ENCODE measurements at regions not wholly inside any gene's neighbourhood (a gene's known extent, or its start where the extent isn't known, plus 50 kb on each side); places are given as distances from the start of the nearest gene placed in this dataset.

- no peak for DNase-seq (ENCODE audit: low read depth)
- no peak overlapping the region for H3K4me3 ChIP-seq (ENCODE audit: low read depth, low read length)
- TF ChIP-seq, protein P1, sequence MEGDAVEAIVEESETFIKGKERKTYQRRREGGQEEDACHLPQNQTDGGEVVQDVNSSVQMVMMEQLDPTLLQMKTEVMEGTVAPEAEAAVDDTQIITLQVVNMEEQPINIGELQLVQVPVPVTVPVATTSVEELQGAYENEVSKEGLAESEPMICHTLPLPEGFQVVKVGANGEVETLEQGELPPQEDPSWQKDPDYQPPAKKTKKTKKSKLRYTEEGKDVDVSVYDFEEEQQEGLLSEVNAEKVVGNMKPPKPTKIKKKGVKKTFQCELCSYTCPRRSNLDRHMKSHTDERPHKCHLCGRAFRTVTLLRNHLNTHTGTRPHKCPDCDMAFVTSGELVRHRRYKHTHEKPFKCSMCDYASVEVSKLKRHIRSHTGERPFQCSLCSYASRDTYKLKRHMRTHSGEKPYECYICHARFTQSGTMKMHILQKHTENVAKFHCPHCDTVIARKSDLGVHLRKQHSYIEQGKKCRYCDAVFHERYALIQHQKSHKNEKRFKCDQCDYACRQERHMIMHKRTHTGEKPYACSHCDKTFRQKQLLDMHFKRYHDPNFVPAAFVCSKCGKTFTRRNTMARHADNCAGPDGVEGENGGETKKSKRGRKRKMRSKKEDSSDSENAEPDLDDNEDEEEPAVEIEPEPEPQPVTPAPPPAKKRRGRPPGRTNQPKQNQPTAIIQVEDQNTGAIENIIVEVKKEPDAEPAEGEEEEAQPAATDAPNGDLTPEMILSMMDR (conservative IDR thresholded peaks at IDR 0.05; ENCODE audit: low read depth, low read length), result no peak
These were observed 265.7 kb downstream of the MTRR start for GRCh38 chr5:8134609-8135008.

DNA sequence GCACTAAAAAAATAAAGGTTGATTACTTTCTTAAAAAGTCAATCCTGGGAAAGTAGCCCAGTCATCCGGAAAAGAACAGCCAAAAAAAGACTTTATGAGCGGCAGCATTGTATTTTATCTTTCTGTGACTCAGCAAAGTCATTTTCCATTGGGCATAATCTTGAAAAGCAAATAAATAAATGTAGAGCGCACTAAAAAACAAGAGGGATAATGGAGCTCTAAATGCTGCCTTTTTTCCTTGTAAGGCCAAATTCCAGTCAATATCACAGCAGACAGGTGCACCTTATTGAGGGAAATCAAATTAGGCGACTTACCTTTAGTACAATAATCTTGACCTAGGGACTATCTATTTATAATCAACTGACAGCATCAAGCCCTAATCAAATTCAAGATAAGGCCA lies 266.8 kb downstream of the MTRR start:
- no peak overlapping the region for H3K4me3 ChIP-seq (ENCODE audit: low read depth, low read length)
- no peak for DNase-seq (ENCODE audit: low read depth)
- TF ChIP-seq, protein P1 (conservative IDR thresholded peaks at IDR 0.05; ENCODE audit: low read depth, low read length), result no peak

GRCh38 chr5:8136271-8136670 lies 267.3 kb downstream of the MTRR start:
- no peak for DNase-seq (ENCODE audit: low read depth)
- TF ChIP-seq, protein P1 (conservative IDR thresholded peaks at IDR 0.05; ENCODE audit: low read depth, low read length), result no peak
- no peak overlapping the region for H3K4me3 ChIP-seq (ENCODE audit: low read depth, low read length)

GRCh38 chr5:8137941-8138550 lies 269.1 kb downstream of the MTRR start:
- DNase-seq (ENCODE audit: low read depth), result no peak
- TF ChIP-seq, protein P1 (conservative IDR thresholded peaks at IDR 0.05; ENCODE audit: low read depth, low read length), result no peak
- no peak overlapping the region for H3K4me3 ChIP-seq (ENCODE audit: low read depth, low read length)

DNA sequence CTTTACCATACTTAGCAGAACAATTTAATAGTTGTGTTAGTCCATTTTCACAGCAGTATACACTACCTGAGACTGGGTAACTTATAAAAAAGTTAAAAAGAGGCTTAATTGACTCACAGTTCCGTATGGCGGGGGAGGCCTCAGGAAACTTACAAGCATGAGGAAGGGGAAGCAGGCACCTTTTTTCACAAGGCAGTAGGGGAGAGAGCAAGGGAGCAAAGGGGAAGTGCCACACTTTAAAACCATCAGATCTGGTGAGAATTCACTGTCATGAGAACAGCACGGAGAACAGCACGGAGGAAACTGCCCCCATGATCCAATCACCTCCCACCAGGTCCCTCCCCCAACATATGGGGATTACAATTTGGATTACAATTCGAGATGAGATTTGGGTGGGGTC lies 269.9 kb downstream of the MTRR start:
- TF ChIP-seq, protein P1 (conservative IDR thresholded peaks at IDR 0.05; ENCODE audit: low read depth, low read length), result no peak
- DNase-seq (ENCODE audit: low read depth), result no peak
- H3K4me3 ChIP-seq (ENCODE audit: low read depth, low read length), result no peak overlapping the region

DNA sequence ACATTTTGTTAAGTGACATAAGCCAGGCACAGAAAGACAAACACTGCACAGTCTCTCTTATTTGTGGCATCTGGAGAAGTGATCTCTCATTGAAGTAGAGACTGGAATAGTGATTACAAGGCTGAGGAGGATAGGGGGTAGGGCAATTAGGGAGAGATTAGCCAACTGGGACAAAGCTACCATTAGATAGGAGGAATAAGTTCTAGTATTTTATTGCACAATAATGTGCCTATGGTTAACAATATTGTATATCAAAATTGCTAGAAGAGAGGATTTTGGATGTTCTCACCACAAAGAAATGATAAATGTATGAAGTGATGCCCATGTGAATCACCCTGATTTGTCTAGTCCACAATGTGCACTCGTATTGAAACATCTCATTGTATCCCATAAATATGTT lies 281.8 kb downstream of the MTRR start:
- H3K4me3 ChIP-seq (ENCODE audit: low read depth, low read length), result no peak overlapping the region
- DNase-seq (ENCODE audit: low read depth), result no peak
- TF ChIP-seq, protein P1 (conservative IDR thresholded peaks at IDR 0.05; ENCODE audit: low read depth, low read length), result no peak

DNA sequence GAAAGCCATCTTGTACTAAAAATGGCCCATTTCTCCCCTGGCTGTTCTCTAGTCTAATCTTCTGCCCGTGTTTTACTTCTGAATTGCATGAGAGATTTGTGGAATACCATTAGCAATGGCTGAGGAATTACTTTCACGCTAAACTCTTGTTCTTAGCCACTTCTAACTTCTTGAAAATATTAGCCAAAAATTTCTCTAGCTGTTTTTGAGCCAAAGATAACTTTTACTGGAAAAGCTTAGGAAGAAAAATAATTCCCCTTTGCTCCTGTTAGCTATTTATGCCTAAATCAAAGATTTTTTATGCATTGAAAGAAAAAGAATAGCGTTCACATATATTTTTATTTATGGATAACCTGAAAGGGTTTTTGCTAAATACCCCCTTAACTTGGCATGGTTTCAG lies 287.8 kb downstream of the MTRR start:
- TF ChIP-seq, protein P1 (conservative IDR thresholded peaks at IDR 0.05; ENCODE audit: low read depth, low read length), result no peak
- H3K4me3 ChIP-seq (ENCODE audit: low read depth, low read length), result no peak overlapping the region
- DNase-seq (ENCODE audit: low read depth), result no peak

All from choroid plexus epithelial cell (primary cell).